22Rv1 (cell line): ENCODE measurements at regions not wholly inside any gene's neighbourhood (a gene's known extent, or its start where the extent isn't known, plus 50 kb on each side); places are given as distances from the start of the nearest gene placed in this dataset.

ENCODE experiments used
- H3K27ac ChIP-seq: fragments of 450-650 bp; 2 replicates; pipeline ENCODE4 v1.5.1; 2017
- CTCF ChIP-seq: fragments of 450-650 bp; IDR thresholded peaks from 2 replicates; pipeline ENCODE4 v1.5.1; 2017; ENCODE audit warnings: mild to moderate bottlenecking
- ZFX ChIP-seq: fragments of 450-650 bp; IDR thresholded peaks from 2 replicates; pipeline ENCODE4 v1.6.1; 2017; ENCODE audit warnings: antibody characterized with exemption, borderline replicate concordance

DNA sequence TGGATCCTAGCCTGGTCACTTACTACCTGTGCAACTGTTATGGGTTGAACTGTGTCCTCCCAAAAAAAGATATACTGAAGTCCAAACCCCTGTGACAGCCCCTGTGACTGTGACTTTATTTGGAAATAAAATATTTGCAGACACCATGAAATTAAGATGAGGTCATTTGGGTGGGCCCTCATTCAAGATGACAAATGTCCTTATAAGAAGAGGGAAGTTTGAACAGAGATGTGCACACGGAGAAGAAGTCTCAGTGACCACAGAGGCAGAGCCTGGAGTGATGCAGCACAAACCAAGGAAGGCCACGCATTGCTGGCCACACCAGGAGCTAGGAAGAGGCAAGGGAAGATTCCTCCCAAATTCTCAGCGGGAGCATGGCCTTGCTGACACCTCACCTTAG lies 249.7 kb upstream of the RUNX1 start:
- TF ChIP-seq CTCF: no peak
- TF ChIP-seq ZFX: no peak
- H3K27ac ChIP-seq: no peak overlapping the region

DNA sequence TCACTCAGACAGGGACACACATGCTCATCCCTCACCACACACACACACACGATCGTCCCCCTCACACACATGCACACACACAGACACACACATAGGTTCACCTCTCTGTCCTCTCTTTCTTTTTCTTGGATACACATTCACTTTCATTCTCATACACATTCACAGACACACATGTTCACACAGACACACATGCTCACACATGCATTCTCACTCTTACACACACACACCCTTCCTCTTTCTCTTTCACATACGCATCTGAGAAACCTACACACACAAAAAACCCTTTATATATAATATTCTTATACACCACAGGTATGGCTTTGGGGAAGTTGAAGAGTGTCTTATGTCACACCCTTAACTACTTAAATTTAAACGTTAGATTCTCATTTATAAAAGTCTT lies 248.6 kb upstream of the RUNX1 start:
- no peak for TF ChIP-seq ZFX
- TF ChIP-seq CTCF: no peak
- no peak overlapping the region for H3K27ac ChIP-seq

DNA sequence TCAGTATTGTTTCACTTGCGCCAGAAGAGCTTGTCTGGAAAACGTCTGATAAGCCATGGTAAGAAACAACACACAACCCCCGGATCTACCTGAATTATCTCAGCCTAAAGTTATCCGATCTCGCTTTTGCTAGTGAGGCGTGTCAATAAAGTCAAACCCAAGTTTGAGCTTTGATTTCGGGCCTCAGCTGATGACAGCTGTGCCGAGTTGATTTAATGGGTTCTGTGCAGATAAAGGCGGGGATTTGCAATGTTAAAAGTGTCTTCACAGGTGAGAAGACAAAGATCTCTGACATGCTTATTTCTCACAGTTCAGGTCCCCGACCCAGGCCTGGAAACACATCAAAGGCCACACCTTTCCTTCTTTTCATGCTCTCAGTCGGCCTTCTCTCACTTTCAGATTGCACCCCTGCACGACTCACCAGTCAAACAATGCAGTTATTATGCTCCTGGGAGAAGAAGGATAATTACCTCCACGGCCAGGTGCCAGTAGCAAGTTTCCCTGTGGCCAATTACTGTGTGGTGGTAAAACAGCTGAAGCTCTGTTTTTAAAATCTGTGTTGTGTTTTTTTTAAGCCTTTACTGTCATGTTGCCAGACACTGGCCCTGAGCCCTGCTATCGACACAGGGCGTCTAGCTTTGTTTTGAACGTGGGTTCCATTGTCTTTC lies 245.3 kb upstream of the RUNX1 start:
- TF ChIP-seq ZFX (no peak), CTCF (no peak)
- no peak overlapping the region for H3K27ac ChIP-seq

- no peak overlapping the region for H3K27ac ChIP-seq
- TF ChIP-seq ZFX (no peak), CTCF (no peak)
Measured at GRCh38 chr21:35291973-35292627, 243.0 kb upstream of the RUNX1 start.

GRCh38 chr21:35291034-35291433 lies 241.9 kb upstream of the RUNX1 start:
- H3K27ac ChIP-seq: no peak overlapping the region
- TF ChIP-seq ZFX: no peak
- no peak for TF ChIP-seq CTCF

DNA sequence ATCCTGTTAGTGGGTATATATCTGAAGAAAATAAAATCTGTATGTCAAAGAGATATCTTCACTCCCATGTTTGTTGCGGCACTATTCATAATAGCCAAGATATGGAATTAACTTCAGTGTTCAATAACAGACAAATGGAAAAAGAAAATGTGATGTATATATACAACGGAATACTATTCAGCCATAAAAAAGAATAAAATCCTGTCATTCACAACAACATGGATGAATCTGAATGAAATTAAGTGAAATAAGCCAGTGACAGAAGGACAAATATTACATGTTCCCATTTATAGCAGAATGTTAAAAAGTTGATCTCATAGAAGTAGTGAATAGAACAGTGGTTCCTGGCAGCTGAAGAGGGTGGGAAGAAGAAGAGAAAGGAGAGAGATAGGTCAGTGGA lies 239.1 kb upstream of the RUNX1 start:
- no peak overlapping the region for H3K27ac ChIP-seq
- TF ChIP-seq ZFX (no peak), CTCF (no peak)

DNA sequence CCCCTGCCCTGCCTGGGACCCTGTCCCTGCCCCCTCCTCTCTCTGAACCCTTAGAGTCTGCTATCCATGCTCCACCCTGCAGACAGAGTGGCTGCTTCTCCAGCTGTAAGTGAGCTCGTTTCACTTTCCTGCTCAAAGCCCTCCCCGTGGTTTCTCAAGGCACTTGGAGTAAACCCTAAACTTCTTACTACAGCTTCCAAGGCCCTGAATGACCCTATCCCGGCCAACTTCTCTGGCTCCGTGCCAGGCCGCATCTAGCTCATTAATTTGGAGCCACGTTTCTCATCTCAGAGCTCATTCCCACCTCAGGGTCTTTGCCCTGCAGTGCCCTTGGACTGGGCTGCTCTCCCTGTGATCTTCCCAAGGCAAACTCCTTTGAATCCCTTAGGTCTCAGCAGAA lies 235.1 kb upstream of the RUNX1 start:
- TF ChIP-seq CTCF: no peak
- no peak for TF ChIP-seq ZFX
- H3K27ac ChIP-seq: no peak overlapping the region
